GM18873 (cell line): ENCODE measurements at regions not wholly inside any gene's neighbourhood (a gene's known extent, or its start where the extent isn't known, plus 50 kb on each side); places are given as distances from the start of the nearest gene placed in this dataset.
"Not testable (repeated sequence)": the region's sequence is repeated elsewhere in the genome, so short reads cannot be mapped to it uniquely, and the experiment has no call there.

Source experiments
- ATAC-seq: cut with Tn5 transposase; IDR thresholded peaks from one replicate; pipeline ENCODE4 v1.9.1; 2021; ENCODE audit warnings: mild to moderate bottlenecking, moderate library complexity, moderate number of reproducible peaks; ENCODE audit not compliant: unreplicated experiment, low FRiP score

GRCh38 chr2:20112361-20112760 lies 60.9 kb upstream of the LAPTM4A start:
- not testable (repeated sequence) for ATAC-seq

DNA sequence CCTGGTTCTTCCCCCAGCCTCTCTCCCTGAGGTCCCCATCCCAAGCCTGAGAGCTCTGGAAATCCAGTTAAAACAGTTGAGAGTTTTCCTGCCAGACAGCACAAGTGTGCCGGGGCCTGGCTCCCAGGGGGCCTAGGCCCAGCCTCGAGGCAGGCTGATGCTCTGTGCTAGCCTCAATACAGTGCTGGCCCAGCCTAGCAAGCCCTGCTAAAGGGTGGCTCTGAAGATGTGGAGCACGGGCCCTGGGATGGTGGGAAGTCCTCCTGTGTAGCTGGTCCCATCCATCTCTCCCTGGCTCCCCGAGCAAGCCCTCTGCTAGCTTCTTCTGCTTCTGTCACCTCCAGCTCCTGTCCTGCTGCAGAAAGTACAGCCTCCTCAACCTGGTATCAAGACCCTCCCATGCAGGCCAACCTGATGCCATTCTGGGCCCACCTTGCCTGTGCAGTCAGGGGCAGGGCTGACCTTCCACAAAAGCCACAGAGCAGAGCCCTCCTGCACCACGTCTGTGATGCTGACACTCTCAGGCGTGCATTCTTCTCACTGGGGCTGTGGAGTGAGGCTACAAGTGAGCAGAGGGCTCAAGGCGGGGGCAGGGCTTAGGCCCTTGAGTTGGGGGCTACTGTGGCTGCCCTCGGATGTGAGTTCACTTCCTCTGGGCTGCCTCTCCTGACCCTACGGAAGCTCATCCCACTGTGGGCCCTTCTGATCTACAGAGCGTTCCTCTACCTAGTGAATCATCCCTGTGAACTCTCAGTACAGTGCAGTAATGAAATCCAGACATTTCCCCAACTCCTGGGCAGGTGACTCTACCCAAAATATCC lies 60.1 kb upstream of the LAPTM4A start:
- no peak for ATAC-seq

DNA sequence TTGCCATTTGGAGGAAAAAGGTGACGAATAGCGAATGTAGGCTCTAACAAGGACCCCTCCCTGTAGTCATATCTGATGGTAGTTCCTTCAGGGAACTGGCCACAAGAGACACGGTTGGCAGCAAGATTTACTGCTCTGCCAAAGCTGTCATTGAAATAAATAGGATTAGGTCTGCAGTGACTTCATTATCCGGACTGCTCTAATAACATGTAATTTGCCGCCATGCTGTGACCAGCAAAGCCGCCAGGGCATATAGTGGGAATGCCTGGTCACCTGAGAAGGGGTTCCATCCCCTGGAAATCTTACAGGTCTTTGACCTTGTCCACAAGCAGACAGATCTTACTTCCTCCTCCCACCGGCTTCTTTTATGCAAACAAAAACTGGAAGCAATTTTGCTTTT lies 59.4 kb upstream of the LAPTM4A start:
- ATAC-seq: no peak

GRCh38 chr2:20110383-20110782 lies 59.0 kb upstream of the LAPTM4A start:
- ATAC-seq: no peak

DNA sequence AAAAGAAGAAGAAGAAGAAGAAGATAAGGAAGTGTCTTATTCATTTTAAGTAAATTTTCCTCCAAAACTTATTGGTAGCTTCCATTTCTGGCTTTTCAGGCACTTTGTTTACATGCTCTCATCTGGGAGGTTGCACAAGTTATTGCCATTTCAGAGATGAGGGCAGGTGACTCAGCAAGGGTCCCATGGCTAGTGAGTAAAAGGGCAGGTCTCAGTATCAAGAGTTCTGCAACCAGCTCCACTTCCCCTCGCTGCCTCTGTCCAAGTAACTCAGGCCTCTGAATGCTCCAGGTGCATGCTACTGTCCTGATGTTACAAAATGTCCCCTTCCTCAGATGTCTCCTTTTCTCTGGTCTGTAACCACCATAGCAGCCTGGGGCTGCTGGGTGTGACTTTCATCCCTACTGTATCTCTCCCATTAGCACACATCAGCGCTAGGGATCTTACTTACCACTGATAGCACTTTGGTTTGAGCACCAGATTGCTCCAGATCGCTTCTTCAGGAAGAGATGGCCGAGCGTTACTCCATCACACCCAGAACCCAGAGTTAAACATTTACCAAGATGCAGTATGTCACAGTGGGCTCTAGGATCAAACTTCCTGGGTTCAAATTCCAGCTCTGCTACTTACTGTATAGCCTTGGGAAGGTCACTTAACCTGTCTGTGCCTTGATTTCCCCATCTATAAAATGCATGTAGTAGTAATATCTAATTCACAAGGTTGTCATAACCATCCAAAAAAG lies 57.4 kb upstream of the LAPTM4A start:
- no peak for ATAC-seq

DNA sequence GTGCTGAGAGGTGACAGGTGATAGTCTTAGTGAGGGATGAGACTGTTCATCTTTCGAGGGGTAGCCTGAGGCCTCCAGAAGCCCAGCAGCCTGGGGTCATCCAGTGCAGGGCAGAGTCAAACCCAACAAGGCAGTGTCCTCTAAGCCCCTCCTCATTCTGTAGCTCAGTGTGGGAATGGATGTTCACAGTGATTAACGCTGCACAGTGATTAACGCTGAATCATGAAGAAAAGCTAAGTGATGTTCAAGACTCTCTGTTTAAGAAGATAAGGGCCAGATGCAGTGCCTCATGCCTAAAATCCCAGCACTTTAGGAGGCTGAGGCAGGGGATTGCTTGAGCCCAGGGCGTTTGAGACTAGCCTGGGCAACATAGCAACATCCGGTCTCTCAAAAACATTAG lies 56.3 kb upstream of the LAPTM4A start:
- no peak for ATAC-seq

- no peak for ATAC-seq
Measured at GRCh38 chr2:20107352-20107751, 55.9 kb upstream of the LAPTM4A start.

DNA sequence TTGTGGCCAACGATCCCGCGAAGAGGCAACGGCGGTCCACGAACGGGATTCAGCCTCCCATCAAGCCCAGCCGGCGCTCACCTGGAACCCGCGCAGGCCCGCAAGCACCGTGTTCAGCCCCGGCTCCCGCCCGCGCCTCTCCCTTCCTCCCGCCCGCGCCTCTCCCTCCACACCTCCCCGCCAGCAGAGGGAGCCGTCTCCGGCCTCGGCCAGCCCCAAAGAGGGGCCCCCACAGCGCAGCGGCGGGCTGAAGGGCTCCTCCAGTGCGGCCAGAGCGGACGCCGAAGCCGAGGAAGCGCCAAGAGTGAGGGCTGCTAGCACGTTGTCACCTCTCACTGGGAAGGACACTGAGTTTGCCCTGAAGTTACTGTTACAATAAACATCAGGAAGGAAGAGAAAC lies 55.3 kb upstream of the LAPTM4A start:
- ATAC-seq: no peak

GRCh38 chr2:20104900-20105545 lies 53.6 kb upstream of the LAPTM4A start:
- ATAC-seq: no peak

DNA sequence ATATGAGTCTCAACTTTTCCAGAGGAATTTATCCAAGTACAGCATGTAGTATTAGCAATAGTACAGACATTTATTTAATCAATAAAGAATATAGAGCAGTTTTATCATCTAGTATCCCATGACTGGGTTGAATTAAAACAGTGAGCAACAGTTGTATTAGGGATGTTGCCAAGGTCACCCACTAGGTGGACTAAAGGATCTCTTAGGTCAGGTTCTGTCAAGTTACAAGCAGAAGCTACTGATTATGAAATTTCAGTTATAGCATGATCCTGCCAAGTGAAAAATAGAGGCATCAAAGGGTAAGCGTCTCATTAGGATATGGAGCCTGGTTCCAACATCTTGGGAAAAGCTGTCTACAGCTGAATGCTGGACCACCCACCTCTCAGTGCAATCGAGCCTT lies 52.1 kb upstream of the LAPTM4A start:
- ATAC-seq: no peak
